Upper lobe of left lung (tissue), 4 donors: ENCODE measurements at regions not wholly inside any gene's neighbourhood (a gene's known extent, or its start where the extent isn't known, plus 50 kb on each side); places are given as distances from the start of the nearest gene placed in this dataset.

Experiments
- EP300 ChIP-seq, 4 donors: sonication (generic); formaldehyde crosslinking; IDR thresholded peaks; one replicate each; pipeline ENCODE4 v1.5.1; 2017; ENCODE audit warnings: antibody characterized with exemption in 4 of 4, control low read depth in 2 of 4
- POLR2A ChIP-seq, 4 donors: fragments of 450-650 bp; IDR thresholded peaks; one replicate each; pipeline ENCODE4 v1.5.1; 2016 to 2017; ENCODE audit warnings: antibody characterized with exemption in 4 of 4, mild to moderate bottlenecking in 2 of 4
- POLR2AphosphoS5 ChIP-seq, 2 donors: sonication (generic); formaldehyde crosslinking; IDR thresholded peaks; one replicate each; pipeline ENCODE4 v1.5.1; 2017; ENCODE audit warnings: antibody characterized with exemption in 2 of 2
- TF ChIP-seq, protein P1 (sequence below), 6 experiments: fragments of 450-650 bp in 4 of 6; fragments of 200-600 bp in 2 of 6; sonication (generic) in 2 of 6; IDR thresholded peaks; one replicate each; pipeline ENCODE4 v1.5.1; 2016 to 2019; ENCODE audit warnings: antibody characterized with exemption in 6 of 6

- TF ChIP-seq, protein P1, sequence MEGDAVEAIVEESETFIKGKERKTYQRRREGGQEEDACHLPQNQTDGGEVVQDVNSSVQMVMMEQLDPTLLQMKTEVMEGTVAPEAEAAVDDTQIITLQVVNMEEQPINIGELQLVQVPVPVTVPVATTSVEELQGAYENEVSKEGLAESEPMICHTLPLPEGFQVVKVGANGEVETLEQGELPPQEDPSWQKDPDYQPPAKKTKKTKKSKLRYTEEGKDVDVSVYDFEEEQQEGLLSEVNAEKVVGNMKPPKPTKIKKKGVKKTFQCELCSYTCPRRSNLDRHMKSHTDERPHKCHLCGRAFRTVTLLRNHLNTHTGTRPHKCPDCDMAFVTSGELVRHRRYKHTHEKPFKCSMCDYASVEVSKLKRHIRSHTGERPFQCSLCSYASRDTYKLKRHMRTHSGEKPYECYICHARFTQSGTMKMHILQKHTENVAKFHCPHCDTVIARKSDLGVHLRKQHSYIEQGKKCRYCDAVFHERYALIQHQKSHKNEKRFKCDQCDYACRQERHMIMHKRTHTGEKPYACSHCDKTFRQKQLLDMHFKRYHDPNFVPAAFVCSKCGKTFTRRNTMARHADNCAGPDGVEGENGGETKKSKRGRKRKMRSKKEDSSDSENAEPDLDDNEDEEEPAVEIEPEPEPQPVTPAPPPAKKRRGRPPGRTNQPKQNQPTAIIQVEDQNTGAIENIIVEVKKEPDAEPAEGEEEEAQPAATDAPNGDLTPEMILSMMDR (IDR thresholded peaks at IDR 0.05): no peak
- TF ChIP-seq POLR2A (IDR thresholded peaks at IDR 0.05) (no peak), EP300 (IDR thresholded peaks at IDR 0.05) (no peak), POLR2AphosphoS5 (IDR thresholded peaks at IDR 0.05) (no peak)
Observed at GRCh38 chr6:106792536-106793236, 163.3 kb downstream of the QRSL1 start.
